HepG2 (cell line): ENCODE measurements at regions not wholly inside any gene's neighbourhood (a gene's known extent, or its start where the extent isn't known, plus 50 kb on each side); places are given as distances from the start of the nearest gene placed in this dataset.

Source experiments
- ATAC-seq: fragments of 200-7000 bp; cut with Tn5 transposase; 3 replicates; pipeline ENCODE4 v1.9.1; 2020; ENCODE audit warnings: mild to moderate bottlenecking, moderate library complexity
- BruUV-seq: library from RNA; stranded (reverse); fragments of 400-500 nt; replicated peaks from 2 replicates; lab custom pipeline; 2021; lab: Mats Ljungman, UMichigan
- CTCF ChIA-PET: fragments of 300-600 bp; formaldehyde crosslinking; extraction: SDS; loops from one replicate; lab custom pipeline; 2021; ENCODE audit warnings: low total read pairs, inconsistent platforms, low intra/inter-chr PET ratio; lab: Yijun Ruan, JAX
- POLR2A ChIA-PET: fragments of 350-600 bp; sonication (Branson Sonifier 250); formaldehyde crosslinking; loops from one replicate; lab custom pipeline; 2020; ENCODE audit warnings: antibody characterized with exemption, inconsistent platforms; lab: Yijun Ruan, JAX
- DNase-seq: peaks from one replicate; pipeline ENCODE4 v3.0.0-alpha.2; 2015; ENCODE audit warnings: low spot score
- FAIRE-seq: peaks from 3 replicates; lab custom pipeline; 2011; peaks lifted over from hg19 to GRCh38; lab: Jason Lieb, UNC
- H2AFZ ChIP-seq: one replicate; pipeline ENCODE4 v1.6.1; 2011; ENCODE audit warnings: low read length, inconsistent platforms
- H3K27ac ChIP-seq: fragments of 300-600 bp; 3 replicates; pipeline ENCODE4 v1.8.0; 2011; ENCODE audit warnings: mixed run types, mild to moderate bottlenecking, mixed read lengths, low read length, inconsistent platforms; ENCODE audit not compliant: insufficient read depth; ENCODE audit errors: extremely low read length
- H3K27me3 ChIP-seq, 2 experiments: fragments of 200-600 bp in 1 of 2; 2 replicates in 1 of 2; 3 replicates in 1 of 2; pipeline versions ENCODE4 v1.6.0 to v1.8.0; 2011; ENCODE audit warnings: low read length in 2 of 2, mild to moderate bottlenecking in 2 of 2, moderate library complexity in 2 of 2, inconsistent platforms in 1 of 2; ENCODE audit not compliant: insufficient read depth in 2 of 2, control insufficient read depth in 1 of 2
- H3K36me3 ChIP-seq, 2 experiments: fragments of 200-600 bp in 1 of 2; replicated peaks in 1 of 2; 2 replicates in 1 of 2; 3 replicates in 1 of 2; pipeline versions ENCODE4 v1.5.1 to v1.8.0; 2011; ENCODE audit warnings: low read length in 2 of 2, inconsistent platforms in 1 of 2; ENCODE audit not compliant: insufficient read depth in 2 of 2, control insufficient read depth in 1 of 2
- H3K4me1 ChIP-seq: 2 replicates; pipeline ENCODE4 v1.5.1; 2012; ENCODE audit warnings: low read length, inconsistent platforms; ENCODE audit not compliant: insufficient read depth
- H3K4me2 ChIP-seq: 2 replicates; pipeline ENCODE4 v1.6.0; 2011; ENCODE audit warnings: low read depth, low read length, inconsistent platforms
- H3K4me3 ChIP-seq, 3 experiments: fragments of 200-600 bp in 1 of 3; sonication (generic), shearing (Covaris generic) in 1 of 3; replicated peaks in 1 of 3; 2 replicates each; pipeline ENCODE4 v1.5.1; 2011 to 2016; ENCODE audit warnings: low read length in 3 of 3, inconsistent platforms in 2 of 3, low read depth in 2 of 3, mild to moderate bottlenecking in 2 of 3, control low read depth in 1 of 3, mixed read lengths in 1 of 3; ENCODE audit not compliant: insufficient read depth in 1 of 3
- H3K79me2 ChIP-seq: one replicate; pipeline ENCODE4 v1.6.1; 2011; ENCODE audit warnings: low read length, inconsistent platforms; ENCODE audit not compliant: insufficient read depth
- H3K9ac ChIP-seq: 2 replicates; pipeline ENCODE4 v1.6.0; 2011; ENCODE audit warnings: mild to moderate bottlenecking, low read depth, low read length, inconsistent platforms; ENCODE audit not compliant: insufficient read depth
- H3K9me3 ChIP-seq: 2 replicates; pipeline ENCODE4 v1.5.1; 2012; ENCODE audit warnings: mild to moderate bottlenecking, low read length
- H4K20me1 ChIP-seq: 2 replicates; pipeline ENCODE4 v1.6.0; 2011; ENCODE audit warnings: inconsistent platforms, mild to moderate bottlenecking, low read length, moderate library complexity; ENCODE audit not compliant: insufficient read depth
- ATF6 ChIP-seq: sonication (generic); formaldehyde crosslinking; conservative IDR thresholded peaks from 2 replicates; pipeline ENCODE4 v1.4.0; 2020; ENCODE audit warnings: missing genetic modification reagents
- GATAD1 ChIP-seq: IDR thresholded peaks from 2 replicates; pipeline ENCODE4 v1.6.1; 2016; ENCODE audit warnings: missing genetic modification reagents, missing compliant biosample characterization
- GFI1 ChIP-seq: sonication (generic); formaldehyde crosslinking; IDR thresholded peaks from 2 replicates; pipeline ENCODE4 v1.5.0; 2020; ENCODE audit warnings: missing genetic modification reagents, mild to moderate bottlenecking, borderline replicate concordance
- MIER3 ChIP-seq: IDR thresholded peaks from 2 replicates; pipeline ENCODE4 v1.6.1; 2016; ENCODE audit warnings: missing compliant biosample characterization, borderline replicate concordance
- NFIC ChIP-seq: IDR thresholded peaks from 2 replicates; pipeline ENCODE4 v1.6.1; 2012; ENCODE audit warnings: mild to moderate bottlenecking, low read length, inconsistent platforms
- PHF8 ChIP-seq: sonication (generic); formaldehyde crosslinking; IDR thresholded peaks from 2 replicates; pipeline ENCODE4 v1.5.0; 2020; ENCODE audit warnings: missing genetic modification reagents
- SKI ChIP-seq: fragments of 450-650 bp; IDR thresholded peaks from one replicate; pipeline ENCODE4 v1.6.1; 2018; ENCODE audit warnings: mild to moderate bottlenecking; ENCODE audit not compliant: partially characterized antibody
- ZNF101 ChIP-seq: sonication (generic); formaldehyde crosslinking; IDR thresholded peaks from 2 replicates; pipeline ENCODE4 v1.4.0; 2020; ENCODE audit warnings: mild to moderate bottlenecking, low read depth, missing genetic modification reagents, borderline replicate concordance
- ZNF276 ChIP-seq: sonication (generic); formaldehyde crosslinking; IDR thresholded peaks from 2 replicates; pipeline ENCODE4 v1.4.0; 2020; ENCODE audit warnings: mild to moderate bottlenecking, low read depth, missing genetic modification reagents
- ZNF354B ChIP-seq: sonication (generic); formaldehyde crosslinking; IDR thresholded peaks from 2 replicates; pipeline ENCODE4 v1.8.0; 2022; ENCODE audit warnings: mild to moderate bottlenecking, missing genetic modification reagents
- ZNF724P ChIP-seq: sonication (generic); formaldehyde crosslinking; IDR thresholded peaks from 2 replicates; pipeline ENCODE4 v1.8.0; 2022; ENCODE audit warnings: missing genetic modification reagents, borderline replicate concordance
- WGBS: methylation state at CpG from one replicate; pipeline ENCODE4 v1.1.6; 2017; ENCODE audit warnings: low lambda C conversion rate; 5-methylcytosine and 5-hydroxymethylcytosine counted together
- in situ Hi-C: cut with HindIII; loops from 2 replicates; pipeline ENCODE4 v1.10.0; 2017; ENCODE audit warnings: low pct_unique_long_range_greater_than_20kb; ENCODE audit not compliant: extremely low pct_ligation_motif_present
- intact Hi-C: fragments of 100-400 bp; cut with micrococcal nuclease; formaldehyde crosslinking; loops from one replicate; pipeline ENCODE4 v1.10.0; 2022; ENCODE audit not compliant: unreplicated experiment

- intact Hi-C loops, result no loop called here
- no peak overlapping the region for H3K4me3 ChIP-seq
- no peak for TF ChIP-seq ZNF354B
- no peak for TF ChIP-seq GATAD1 (CRISPR knock-in tag)
- no peak for TF ChIP-seq SKI
- TF ChIP-seq ZNF276 (CRISPR knock-in tag), result no peak
- TF ChIP-seq ZNF101, result no peak
- TF ChIP-seq NFIC, result no peak
- no peak for TF ChIP-seq PHF8 (CRISPR knock-in tag)
- no peak for TF ChIP-seq MIER3 (CRISPR knock-in tag)
- no peak for TF ChIP-seq ZNF724P (CRISPR knock-in tag)
- no peak for TF ChIP-seq ATF6
- TF ChIP-seq GFI1 (CRISPR knock-in tag), result no peak
- TF ChIP-seq, all 625 proteins: peak for 0
- ChIA-PET CTCF (no interaction called here), POLR2A (no interaction called here)
- DNase-seq (no peak), FAIRE-seq (no peak), ATAC-seq (no peak)
- Histone ChIP-seq H3K27me3 (no peaks in the 10 kb centered on the region), H4K20me1 (no peaks in the 10 kb centered on the region), H3K36me3 (no peaks in the 10 kb centered on the region), H3K9ac (no peak overlapping the region), H2AFZ (no peak overlapping the region), H3K27ac (no peak overlapping the region), H3K9me3 (no peaks in the 10 kb centered on the region), H3K79me2 (no peaks in the 10 kb centered on the region), H3K4me1 (no peaks in the 10 kb centered on the region), H3K4me2 (no peak overlapping the region)
- BruUV-seq, result no TSS peak
- in situ Hi-C loops, result no loop called here
- WGBS, result 0% methylated on average over 2 of the region's 2 CpGs
These were observed 446.8 kb upstream of the DCN start for GRCh38 chr12:91629440-91629839.
